Common myeloid progenitor, CD34-positive (primary cell): ENCODE measurements at regions not wholly inside any gene's neighbourhood (a gene's known extent, or its start where the extent isn't known, plus 50 kb on each side); places are given as distances from the start of the nearest gene placed in this dataset.

Experiments
- CTCF ChIA-PET: fragments of 350-600 bp; sonication (Branson Sonifier 250); formaldehyde crosslinking; loops from one replicate; lab custom pipeline; 2021; ENCODE audit warnings: antibody characterized with exemption; lab: Charles Lee
- POLR2A ChIA-PET: fragments of 350-600 bp; sonication (Branson Sonifier 250); formaldehyde crosslinking; loops from one replicate; lab custom pipeline; 2021; ENCODE audit warnings: antibody characterized with exemption; lab: Charles Lee
- DNase-seq, 3 donors: peaks; one replicate each; pipeline versions ENCODE4 v3.0.0 to v3.0.0-alpha.2; 2013
- H3K27ac ChIP-seq, 2 experiments: 1 replicate in 1 of 2; 2 replicates in 1 of 2; pipeline ENCODE4 v1.7.0; 2013; ENCODE audit warnings: inconsistent platforms in 2 of 2, low read length in 2 of 2, mild to moderate bottlenecking in 2 of 2, low read depth in 1 of 2, moderate library complexity in 1 of 2; ENCODE audit not compliant: severe bottlenecking in 2 of 2, insufficient read depth in 1 of 2, poor library complexity in 1 of 2
- H3K27me3 ChIP-seq, 5 experiments: replicated peaks in 2 of 5; 1 replicate in 3 of 5; 2 replicates in 2 of 5; pipeline versions ENCODE4 v1.6.1 to v1.7.0; 2013; ENCODE audit warnings: low read length in 4 of 5, mild to moderate bottlenecking in 2 of 5, moderate library complexity in 2 of 5, inconsistent platforms in 1 of 5; ENCODE audit not compliant: insufficient read depth in 5 of 5, control insufficient read depth in 4 of 5
- H3K36me3 ChIP-seq, 4 experiments: 1 replicate in 2 of 4; 2 replicates in 2 of 4; pipeline versions ENCODE4 v1.6.1 to v1.7.0; 2013; ENCODE audit warnings: low read length in 3 of 4, control low read depth in 1 of 4, mild to moderate bottlenecking in 1 of 4; ENCODE audit not compliant: control insufficient read depth in 4 of 4, insufficient read depth in 4 of 4
- H3K4me1 ChIP-seq, 4 experiments: 1 replicate in 3 of 4; 2 replicates in 1 of 4; pipeline versions ENCODE4 v1.6.1 to v1.7.1; 2013; ENCODE audit warnings: low read length in 3 of 4, mild to moderate bottlenecking in 3 of 4, control low read depth in 1 of 4, inconsistent platforms in 1 of 4, moderate library complexity in 1 of 4; ENCODE audit not compliant: control insufficient read depth in 4 of 4, insufficient read depth in 4 of 4; ENCODE audit errors: control extremely low read depth in 1 of 4
- H3K4me3 ChIP-seq, 7 experiments: 1 replicate in 4 of 7; 2 replicates in 3 of 7; pipeline versions ENCODE4 v1.5.1 to v1.7.0; 2013; ENCODE audit warnings: mild to moderate bottlenecking in 7 of 7, low read length in 6 of 7, moderate library complexity in 6 of 7, inconsistent platforms in 2 of 7, low read depth in 2 of 7, control low read depth in 1 of 7; ENCODE audit not compliant: insufficient read depth in 4 of 7, control insufficient read depth in 1 of 7; ENCODE audit errors: extremely low read depth in 1 of 7
- H3K9me3 ChIP-seq, 5 experiments: 1 replicate in 4 of 5; 2 replicates in 1 of 5; pipeline versions ENCODE4 v1.6.1 to v1.7.1; 2013; ENCODE audit warnings: low read length in 4 of 5, mild to moderate bottlenecking in 2 of 5, inconsistent platforms in 1 of 5, low read depth in 1 of 5, moderate library complexity in 1 of 5; ENCODE audit not compliant: control insufficient read depth in 4 of 5, insufficient read depth in 2 of 5; ENCODE audit errors: control extremely low read depth in 1 of 5
- WGBS: methylation state at CpG from one replicate; pipeline ENCODE4 v1.1.5; 2013; ENCODE audit not compliant: insufficient coverage; 5-methylcytosine and 5-hydroxymethylcytosine counted together

DNA sequence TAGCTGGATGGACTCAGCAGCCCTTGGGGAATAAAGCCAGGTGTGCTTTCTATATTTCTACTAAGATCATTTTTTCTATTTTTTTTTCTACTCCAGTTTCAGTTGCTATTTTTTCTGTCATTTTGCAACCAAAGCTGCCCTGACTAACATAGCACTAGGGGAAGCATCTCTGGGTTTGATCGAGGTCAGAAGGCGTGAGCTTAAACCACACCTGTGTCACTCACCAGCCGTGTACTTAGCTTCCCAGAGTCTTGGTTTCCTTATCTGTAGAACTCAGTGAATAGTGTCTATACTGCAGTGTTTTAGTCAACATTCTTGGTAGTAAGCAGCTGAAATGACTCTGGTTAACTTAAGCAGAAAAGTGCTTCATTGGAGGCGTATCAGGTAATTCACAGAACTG, 489.6 kb upstream of the SPRED2 start:
- DNase-seq: peak in 1 of 3 donors; percentile 21
- Histone ChIP-seq H3K4me3 (no peak overlapping the region), H3K27me3 (no peaks in the 10 kb centered on the region), H3K27ac (no peak overlapping the region), H3K36me3 (no peaks in the 10 kb centered on the region), H3K9me3 (no peaks in the 10 kb centered on the region), H3K4me1 (peaks cover 3 to 15% (median 6%) of the 10 kb centered on the region in 4 experiments)
- CTCF ChIA-PET: interaction anchor here (1.1 kb wide), 1 partner anchor 9 kb away, joined by 4 read pairs; no protein-coding TSS in a partner anchor
- POLR2A ChIA-PET: no interaction called here
- 65% methylated on average over 3 of the region's 4 CpGs for WGBS

DNA sequence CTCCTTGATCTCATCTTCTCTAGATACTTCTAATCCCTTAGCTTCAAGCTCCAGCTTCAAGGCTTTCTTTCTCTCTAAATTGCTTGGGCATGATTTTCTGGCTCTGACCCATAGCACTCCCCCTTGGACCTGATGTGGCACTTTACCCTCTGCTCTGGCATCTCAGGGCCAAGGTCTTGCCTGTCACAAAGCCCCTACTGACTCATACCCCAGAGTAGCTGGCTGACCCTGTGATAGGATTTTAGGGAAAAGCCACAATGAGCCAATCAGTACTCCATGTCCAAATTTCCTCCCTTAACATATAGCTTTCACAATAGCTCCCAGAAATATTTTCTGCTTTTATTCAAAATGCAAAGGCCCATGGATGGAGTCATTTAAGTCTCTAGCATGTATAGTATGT, 488.7 kb upstream of the SPRED2 start:
- CTCF ChIA-PET: no interaction called here
- no peak overlapping the region for H3K27ac ChIP-seq

DNA sequence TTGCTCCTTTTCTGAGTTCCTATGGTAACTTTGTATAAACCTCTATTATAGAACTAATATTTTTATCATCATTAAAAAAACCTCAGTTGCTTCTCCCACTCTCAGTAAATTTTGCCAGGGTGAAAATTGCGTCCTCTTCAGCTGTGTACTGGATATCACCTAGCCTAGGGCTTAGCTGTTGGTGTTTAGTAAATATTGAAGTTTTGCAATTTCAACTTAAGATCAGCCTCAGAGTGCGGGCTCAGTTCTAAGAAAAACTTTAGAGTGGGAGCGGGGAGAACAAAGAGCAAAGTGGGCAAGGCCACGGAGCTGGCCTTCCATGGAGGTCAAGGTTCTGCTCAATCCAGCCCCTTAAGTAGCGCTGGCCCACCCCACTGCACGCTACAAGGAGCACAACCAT, 488.3 kb upstream of the SPRED2 start:
- CTCF ChIA-PET: no interaction called here
- 96% methylated on average over 5 of the region's 6 CpGs for WGBS
- POLR2A ChIA-PET: no interaction called here

More for the DNA sequence above, 488.7 kb upstream of the SPRED2 start:
- DNase-seq: no peak
- H3K4me3 ChIP-seq: no peak overlapping the region
- no peaks in the 10 kb centered on the region for H3K9me3 ChIP-seq
- H3K4me1 ChIP-seq: peaks cover 3 to 15% (median 6%) of the 10 kb centered on the region in 4 experiments
- H3K36me3 ChIP-seq: no peaks in the 10 kb centered on the region
- H3K27me3 ChIP-seq: no peaks in the 10 kb centered on the region
- POLR2A ChIA-PET: no interaction called here

DNA sequence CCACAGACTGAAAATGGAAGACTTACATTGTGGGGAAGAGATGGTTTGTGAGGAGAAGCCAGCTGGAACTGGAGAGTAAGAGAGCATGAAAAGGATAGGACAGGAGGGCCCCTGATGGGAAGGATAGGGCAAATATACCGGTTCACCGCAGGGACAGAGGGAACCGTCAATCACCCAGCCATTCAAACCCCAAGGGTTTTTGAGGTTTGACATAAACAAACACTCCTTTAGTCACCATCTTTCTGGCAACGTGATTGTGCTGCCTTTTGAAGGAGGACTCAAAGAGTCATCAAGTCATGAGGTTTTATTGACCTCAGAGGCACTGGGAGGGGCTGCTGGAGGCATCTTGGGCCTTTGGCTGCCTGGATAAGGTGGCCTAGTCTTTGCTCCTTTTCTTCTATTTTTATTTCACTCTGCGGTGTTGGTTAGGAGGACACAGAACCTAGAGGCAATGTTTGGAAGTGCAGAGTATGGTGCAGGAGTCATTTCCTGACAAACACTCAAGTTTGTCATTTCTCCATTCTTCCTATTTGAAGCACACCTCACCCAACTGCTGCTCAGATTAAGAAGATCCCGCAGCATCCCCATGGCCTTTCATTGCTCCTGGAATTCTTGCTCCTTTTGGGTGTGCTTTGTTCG, 487.3 kb upstream of the SPRED2 start:
- WGBS: 96% methylated on average over 3 of the region's 7 CpGs
- no peak for DNase-seq
- no peaks in the 10 kb centered on the region for H3K27me3 ChIP-seq
- H3K36me3 ChIP-seq: no peaks in the 10 kb centered on the region
- peaks cover 3 to 15% (median 6%) of the 10 kb centered on the region in 4 experiments for H3K4me1 ChIP-seq
- ChIA-PET POLR2A (no interaction called here), CTCF (interaction anchor here (0.7 kb wide), 1 partner anchor 508 kb away, joined by 3 read pairs; no protein-coding TSS in a partner anchor)
- H3K27ac ChIP-seq: no peak overlapping the region
- H3K4me3 ChIP-seq: no peak overlapping the region
- H3K9me3 ChIP-seq: no peaks in the 10 kb centered on the region

More for the DNA sequence above, 488.3 kb upstream of the SPRED2 start:
- DNase-seq: no peak
- H3K9me3 ChIP-seq: no peaks in the 10 kb centered on the region
- no peak overlapping the region for H3K4me3 ChIP-seq
- H3K27me3 ChIP-seq: no peaks in the 10 kb centered on the region
- H3K36me3 ChIP-seq: no peaks in the 10 kb centered on the region
- peaks cover 3 to 15% (median 6%) of the 10 kb centered on the region in 4 experiments for H3K4me1 ChIP-seq
- no peak overlapping the region for H3K27ac ChIP-seq

DNA sequence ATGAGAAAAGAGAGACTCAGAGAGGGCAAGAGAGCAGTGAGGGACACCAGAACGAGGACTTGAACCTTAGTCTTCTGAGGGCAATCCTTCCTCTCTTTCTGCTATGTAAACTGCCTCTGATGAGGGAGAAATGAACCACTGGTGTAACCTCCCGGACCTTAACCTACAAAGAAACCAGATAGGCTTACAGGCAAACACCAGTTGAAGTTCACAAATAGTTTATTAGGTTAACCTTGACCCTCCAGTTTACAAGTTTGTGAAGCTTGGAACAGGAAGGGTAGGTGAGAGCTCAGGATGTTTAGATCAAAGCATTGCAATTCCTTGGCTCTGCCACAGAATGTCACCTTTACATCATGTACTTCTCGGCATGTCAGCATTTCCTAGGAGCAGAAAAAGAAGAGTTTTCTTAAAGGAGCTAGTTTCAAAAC, 486.4 kb upstream of the SPRED2 start:
- H3K4me3 ChIP-seq: no peak overlapping the region
- ChIA-PET POLR2A (no interaction called here), CTCF (interaction anchor here (0.7 kb wide), 1 partner anchor 509 kb away, joined by 3 read pairs; no protein-coding TSS in a partner anchor)
- 70% methylated on average over 2 of the region's 3 CpGs for WGBS
- no peaks in the 10 kb centered on the region for H3K27me3 ChIP-seq
- peak in 1 of 3 donors; percentile 6 for DNase-seq
- H3K27ac ChIP-seq: no peak overlapping the region
- no peaks in the 10 kb centered on the region for H3K9me3 ChIP-seq
- H3K4me1 ChIP-seq: peaks cover 3 to 15% (median 6%) of the 10 kb centered on the region in 4 experiments
- H3K36me3 ChIP-seq: no peaks in the 10 kb centered on the region

DNA sequence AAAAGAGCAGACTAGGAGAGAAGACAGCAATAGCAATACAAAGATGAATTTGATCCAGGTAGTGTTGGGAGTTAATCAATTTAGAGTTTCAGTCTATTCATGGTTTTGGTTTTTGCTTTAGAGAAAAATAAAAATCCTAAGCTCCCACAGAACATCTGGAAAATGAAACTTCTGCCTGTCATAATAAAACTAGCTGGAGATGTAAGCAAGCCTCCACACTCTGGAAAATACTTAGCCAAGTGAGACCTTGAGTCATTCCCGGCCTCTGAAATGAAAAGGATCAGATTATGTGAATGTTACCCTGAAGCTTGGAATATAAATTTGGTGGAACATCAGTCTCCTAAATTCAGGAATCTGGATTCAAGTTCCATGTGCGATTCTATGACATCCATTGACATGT, 485.6 kb upstream of the SPRED2 start:
- CTCF ChIA-PET: no interaction called here
- WGBS: 100% methylated on average over 1 of the region's 2 CpGs
- H3K27ac ChIP-seq: no peak overlapping the region
- H3K27me3 ChIP-seq: no peaks in the 10 kb centered on the region
- no peaks in the 10 kb centered on the region for H3K36me3 ChIP-seq
- no peaks in the 10 kb centered on the region for H3K9me3 ChIP-seq
- POLR2A ChIA-PET: no interaction called here
- no peak for DNase-seq
- peaks cover 3 to 14% (median 6%) of the 10 kb centered on the region in 4 experiments for H3K4me1 ChIP-seq
- H3K4me3 ChIP-seq: no peak overlapping the region

DNA sequence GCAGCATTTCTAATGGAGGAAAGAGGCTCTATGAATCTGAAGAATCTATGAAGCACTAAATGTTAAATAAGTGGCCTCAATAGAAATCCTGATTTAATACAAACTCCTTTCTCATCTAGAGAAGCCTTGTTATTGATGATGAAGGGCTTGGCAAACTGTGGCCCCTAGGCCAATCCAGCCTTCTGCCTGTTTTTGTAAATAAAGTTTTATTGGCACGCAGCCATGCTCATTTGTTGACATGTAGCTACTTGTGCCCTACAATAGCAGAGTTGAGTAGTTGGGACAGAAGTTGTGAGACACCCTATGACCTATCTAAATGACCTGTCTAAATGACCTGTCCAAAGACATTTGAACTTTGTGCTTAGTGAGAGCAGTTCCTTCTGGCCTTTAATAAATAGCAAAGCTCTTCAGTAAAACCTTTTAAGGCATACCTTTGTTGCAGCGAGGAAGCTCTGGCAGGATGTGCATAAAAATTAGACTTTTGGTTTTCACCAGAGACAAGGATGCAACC, 484.4 kb upstream of the SPRED2 start:
- no peaks in the 10 kb centered on the region for H3K36me3 ChIP-seq
- WGBS: 100% methylated on average over 2 of the region's 2 CpGs
- POLR2A ChIA-PET: no interaction called here

More for the DNA sequence above, 484.4 kb upstream of the SPRED2 start:
- no peak overlapping the region for H3K27ac ChIP-seq
- H3K4me1 ChIP-seq: peaks cover 0 to 2% (median 0%) of the 10 kb centered on the region in 4 experiments
- no peak for DNase-seq
- no peak overlapping the region for H3K4me3 ChIP-seq
- H3K9me3 ChIP-seq: no peaks in the 10 kb centered on the region
- H3K27me3 ChIP-seq: no peaks in the 10 kb centered on the region
- CTCF ChIA-PET: no interaction called here
